AG09319 (cell line): ENCODE measurements at regions not wholly inside any gene's neighbourhood (a gene's known extent, or its start where the extent isn't known, plus 50 kb on each side); places are given as distances from the start of the nearest gene placed in this dataset.

ENCODE experiments used
- DNase-seq: peaks from one replicate; pipeline ENCODE4 v3.0.0-alpha.2; 2010; ENCODE audit warnings: low read depth; ENCODE audit errors: extremely low read depth
- CTCF ChIP-seq: IDR thresholded peaks from 2 replicates; pipeline ENCODE4 v1.5.1; 2011; ENCODE audit warnings: low read depth, mild to moderate bottlenecking, inconsistent platforms, low read length, moderate library complexity

- no peak for TF ChIP-seq CTCF
- no peak for DNase-seq
Observed at GRCh38 chr21:28541371-28542112, 451.1 kb downstream of the LTN1 start.

GRCh38 chr21:28540514-28540913, 452.2 kb downstream of the LTN1 start:
- TF ChIP-seq CTCF = no peak
- DNase-seq = no peak

- no peak for TF ChIP-seq CTCF
- DNase-seq = no peak
Observed at GRCh38 chr21:28539623-28539988, 453.1 kb downstream of the LTN1 start.

GRCh38 chr21:28538987-28539622, 453.6 kb downstream of the LTN1 start:
- no peak for TF ChIP-seq CTCF
- DNase-seq = no peak

GRCh38 chr21:28537371-28538079, 455.2 kb downstream of the LTN1 start:
- DNase-seq = no peak
- TF ChIP-seq CTCF = no peak

GRCh38 chr21:28532446-28532845, 460.2 kb downstream of the LTN1 start:
- DNase-seq = no peak
- TF ChIP-seq CTCF = no peak

- DNase-seq = no peak
- no peak for TF ChIP-seq CTCF
Observed at GRCh38 chr21:28523367-28523766, 469.3 kb downstream of the LTN1 start.
